Activated B cell treated with CpG ODN at 0.5 μM for 24 hours (primary cell): ENCODE measurements at regions not wholly inside any gene's neighbourhood (a gene's known extent, or its start where the extent isn't known, plus 50 kb on each side); places are given as distances from the start of the nearest gene placed in this dataset.

Source experiments
- ATAC-seq: fragments of 200-7000 bp; cut with Tn5 transposase; one replicate; pipeline ENCODE4 v1.10.0; 2021; ENCODE audit warnings: low read depth, mild to moderate bottlenecking, moderate library complexity
- CTCF ChIA-PET: fragments of 350-600 bp; sonication (Branson Sonifier 250); formaldehyde crosslinking; loops from one replicate; lab custom pipeline; 2021; ENCODE audit warnings: antibody characterized with exemption; lab: Charles Lee
- POLR2A ChIA-PET: fragments of 350-600 bp; sonication (Branson Sonifier 250); formaldehyde crosslinking; loops from one replicate; lab custom pipeline; 2021; ENCODE audit warnings: antibody characterized with exemption; lab: Charles Lee
- DNase-seq: peaks from one replicate; pipeline ENCODE4 v3.0.0; 2022
- H3K27ac Mint-ChIP-seq: one replicate; pipeline ENCODE4 v1.8.0; 2020; ENCODE audit warnings: mixed read lengths
- H3K27me3 Mint-ChIP-seq: one replicate; pipeline ENCODE4 v1.8.0; 2021; ENCODE audit warnings: mixed read lengths
- H3K36me3 Mint-ChIP-seq: one replicate; pipeline ENCODE4 v1.8.0; 2021; ENCODE audit warnings: low read depth, mixed read lengths
- H3K4me1 Mint-ChIP-seq: one replicate; pipeline ENCODE4 v1.8.0; 2021; ENCODE audit warnings: mixed read lengths
- H3K4me3 Mint-ChIP-seq: one replicate; pipeline ENCODE4 v1.8.0; 2020; ENCODE audit warnings: mild to moderate bottlenecking, mixed read lengths
- H3K9me3 Mint-ChIP-seq: one replicate; pipeline ENCODE4 v1.8.0; 2020; ENCODE audit warnings: mixed read lengths
- intact Hi-C: fragments of 100-400 bp; cut with micrococcal nuclease; formaldehyde crosslinking; loops from one replicate; pipeline ENCODE4 v1.15.1; 2024
- TF ChIP-seq, protein P1 (sequence below): fragments of 200-600 bp; IDR thresholded peaks from one replicate; pipeline ENCODE4 v1.8.0; 2022; ENCODE audit warnings: antibody characterized with exemption, mild to moderate bottlenecking

DNA sequence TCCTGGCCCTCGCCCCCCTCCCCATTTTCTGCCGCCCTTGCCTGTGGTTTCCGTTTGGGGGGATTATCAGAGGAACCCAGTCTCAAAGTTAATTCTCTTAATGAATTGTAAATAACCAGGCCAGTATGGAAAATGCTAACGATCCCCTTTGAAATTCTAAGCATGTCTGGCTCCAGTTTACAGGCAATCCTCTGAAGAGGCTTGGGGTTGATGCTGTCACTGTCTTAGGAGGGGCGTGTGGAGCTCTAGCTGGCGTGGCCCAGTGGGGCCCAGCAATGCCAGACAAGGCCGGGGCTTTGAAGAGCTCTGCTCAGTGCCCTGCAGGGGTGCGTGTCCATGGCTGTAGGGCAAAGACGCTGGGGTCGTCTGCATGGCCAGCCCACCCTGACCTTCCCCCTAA is 164.6 kb downstream of the CYLD start:
- Mint-ChIP-seq H3K4me3 (no peak overlapping the region), H3K9me3 (peaks cover 4% of the 10 kb centered on the region), H3K27ac (no peak overlapping the region), H3K27me3 (peaks cover 3% of the 10 kb centered on the region), H3K4me1 (no peaks in the 10 kb centered on the region), H3K36me3 (no peaks in the 10 kb centered on the region)
- DNase-seq (no peak), ATAC-seq (no peak)
- intact Hi-C loops = no loop called here
- TF ChIP-seq, protein P1, sequence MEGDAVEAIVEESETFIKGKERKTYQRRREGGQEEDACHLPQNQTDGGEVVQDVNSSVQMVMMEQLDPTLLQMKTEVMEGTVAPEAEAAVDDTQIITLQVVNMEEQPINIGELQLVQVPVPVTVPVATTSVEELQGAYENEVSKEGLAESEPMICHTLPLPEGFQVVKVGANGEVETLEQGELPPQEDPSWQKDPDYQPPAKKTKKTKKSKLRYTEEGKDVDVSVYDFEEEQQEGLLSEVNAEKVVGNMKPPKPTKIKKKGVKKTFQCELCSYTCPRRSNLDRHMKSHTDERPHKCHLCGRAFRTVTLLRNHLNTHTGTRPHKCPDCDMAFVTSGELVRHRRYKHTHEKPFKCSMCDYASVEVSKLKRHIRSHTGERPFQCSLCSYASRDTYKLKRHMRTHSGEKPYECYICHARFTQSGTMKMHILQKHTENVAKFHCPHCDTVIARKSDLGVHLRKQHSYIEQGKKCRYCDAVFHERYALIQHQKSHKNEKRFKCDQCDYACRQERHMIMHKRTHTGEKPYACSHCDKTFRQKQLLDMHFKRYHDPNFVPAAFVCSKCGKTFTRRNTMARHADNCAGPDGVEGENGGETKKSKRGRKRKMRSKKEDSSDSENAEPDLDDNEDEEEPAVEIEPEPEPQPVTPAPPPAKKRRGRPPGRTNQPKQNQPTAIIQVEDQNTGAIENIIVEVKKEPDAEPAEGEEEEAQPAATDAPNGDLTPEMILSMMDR = no peak
- POLR2A ChIA-PET = no interaction called here
- CTCF ChIA-PET = no interaction called here

DNA sequence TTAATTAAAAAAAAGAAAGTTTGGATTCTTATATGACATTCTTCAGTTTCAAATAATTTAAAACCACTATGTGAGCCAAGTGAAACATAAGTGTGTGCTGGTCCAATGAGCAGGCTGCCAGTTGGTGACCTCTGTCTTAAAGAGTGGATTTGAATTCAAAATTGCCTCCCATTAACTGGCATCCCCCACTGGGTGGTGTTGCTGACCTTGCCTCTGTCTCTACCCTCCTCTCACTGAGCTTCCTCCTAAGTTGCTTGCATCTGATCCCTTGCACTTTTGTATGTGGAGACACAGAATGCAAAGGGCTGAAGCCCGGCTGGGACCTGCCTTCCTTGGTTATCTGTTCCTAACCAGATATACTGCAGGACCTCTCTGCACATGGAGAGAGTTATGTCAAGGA is 160.6 kb downstream of the CYLD start:
- Mint-ChIP-seq H3K27me3 (no peaks in the 10 kb centered on the region), H3K4me3 (no peak overlapping the region), H3K36me3 (no peaks in the 10 kb centered on the region), H3K4me1 (no peaks in the 10 kb centered on the region), H3K9me3 (peaks cover 4% of the 10 kb centered on the region), H3K27ac (no peak overlapping the region)
- DNase-seq = no peak
- ATAC-seq = no peak
- intact Hi-C loops = no loop called here
- CTCF ChIA-PET = no interaction called here
- POLR2A ChIA-PET = no interaction called here
- TF ChIP-seq, protein P1 = no peak

DNA sequence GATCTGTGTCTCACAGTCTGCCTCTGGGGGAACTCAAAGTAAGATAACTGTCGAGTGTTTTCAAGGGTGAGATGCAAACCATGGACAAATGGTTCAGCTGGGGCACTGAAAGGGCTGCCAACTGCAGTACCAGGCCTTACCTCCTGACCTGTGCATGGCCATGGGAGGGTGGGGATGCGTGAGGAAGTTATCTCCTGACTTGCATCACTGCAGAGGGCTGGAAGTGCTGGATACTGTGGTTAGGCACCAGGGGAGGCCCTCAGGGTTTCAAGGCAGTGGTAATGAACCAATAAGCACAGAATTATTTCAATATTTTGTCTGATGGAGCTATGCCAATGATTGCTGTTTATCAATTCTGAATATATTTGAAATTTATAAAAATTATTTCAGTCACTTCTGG is 159.2 kb downstream of the CYLD start:
- Mint-ChIP-seq H3K4me3 (no peak overlapping the region), H3K27ac (no peak overlapping the region), H3K9me3 (peaks cover 5% of the 10 kb centered on the region), H3K27me3 (no peaks in the 10 kb centered on the region), H3K4me1 (no peaks in the 10 kb centered on the region), H3K36me3 (no peaks in the 10 kb centered on the region)
- CTCF ChIA-PET = no interaction called here
- DNase-seq (no peak), ATAC-seq (no peak)
- intact Hi-C loops = no loop called here
- TF ChIP-seq, protein P1 = no peak
- POLR2A ChIA-PET = no interaction called here

DNA sequence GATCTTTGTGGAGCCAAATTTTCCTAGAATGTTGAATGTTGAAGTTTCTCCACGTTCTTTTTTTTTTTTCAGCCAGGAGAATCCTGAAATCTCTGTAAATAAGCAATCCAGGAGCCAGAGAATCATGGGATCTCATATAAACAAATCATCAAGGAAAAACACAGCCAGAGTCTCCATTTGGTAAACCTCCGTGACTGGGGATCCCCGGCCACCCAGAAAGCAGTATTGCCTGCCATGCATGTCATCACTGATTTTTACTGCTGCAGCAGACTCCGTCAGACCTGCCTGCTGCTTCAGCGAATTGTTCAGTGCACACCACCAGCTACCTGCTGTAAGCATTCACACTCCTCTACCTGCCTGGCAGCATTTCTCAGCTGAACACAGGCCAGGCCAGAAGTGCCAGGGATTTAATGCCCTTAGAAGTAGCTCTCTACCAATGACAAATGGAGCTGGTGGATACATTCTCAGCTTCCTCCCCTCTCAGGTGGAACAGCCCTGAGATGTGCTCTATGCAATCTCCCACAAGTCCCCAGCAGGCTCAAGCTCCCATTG is 158.6 kb downstream of the CYLD start:
- TF ChIP-seq, protein P1 = no peak
- DNase-seq (no peak), ATAC-seq (no peak)
- CTCF ChIA-PET = no interaction called here
- Mint-ChIP-seq H3K4me1 (no peaks in the 10 kb centered on the region), H3K36me3 (no peaks in the 10 kb centered on the region), H3K27ac (no peak overlapping the region), H3K4me3 (no peak overlapping the region), H3K9me3 (peaks cover 5% of the 10 kb centered on the region), H3K27me3 (no peaks in the 10 kb centered on the region)
- intact Hi-C loops = no loop called here
- POLR2A ChIA-PET = no interaction called here

DNA sequence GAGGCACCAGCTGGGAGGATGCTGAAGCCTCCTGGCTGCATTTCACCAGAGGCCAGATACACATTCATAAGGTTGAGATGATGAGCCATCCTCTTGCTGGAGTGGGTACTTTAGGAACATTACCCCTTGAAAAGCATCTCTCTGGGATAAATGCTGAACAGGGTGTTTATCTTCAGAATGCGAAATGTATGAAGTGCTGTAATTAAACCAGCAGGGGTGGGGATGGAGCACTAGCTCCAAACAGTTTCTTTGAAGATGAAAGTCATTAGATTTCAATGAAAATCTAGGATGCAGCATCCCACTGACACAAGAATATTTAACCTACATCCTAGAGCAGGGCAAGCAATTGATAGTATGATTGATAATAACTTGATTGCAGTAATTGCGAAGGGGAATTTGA is 158.1 kb downstream of the CYLD start:
- Mint-ChIP-seq H3K27me3 (no peaks in the 10 kb centered on the region), H3K27ac (no peak overlapping the region)

More for the DNA sequence above, 158.1 kb downstream of the CYLD start:
- Mint-ChIP-seq H3K9me3 (peaks cover 5% of the 10 kb centered on the region), H3K36me3 (no peaks in the 10 kb centered on the region), H3K4me3 (no peak overlapping the region), H3K4me1 (no peaks in the 10 kb centered on the region)
- no peak for ATAC-seq
- ChIA-PET POLR2A (no interaction called here), CTCF (no interaction called here)
- intact Hi-C loops = no loop called here
- no peak for DNase-seq
- TF ChIP-seq, protein P1 = no peak
